A549 (cell line): ENCODE measurements at regions not wholly inside any gene's neighbourhood (a gene's known extent, or its start where the extent isn't known, plus 50 kb on each side); places are given as distances from the start of the nearest gene placed in this dataset.
"Not testable (repeated sequence)": the region's sequence is repeated elsewhere in the genome, so short reads cannot be mapped to it uniquely, and the experiment has no call there.

Source experiments
- ATAC-seq, 2 experiments: fragments of 200-7000 bp in 1 of 2; fragments of >200 bp in 1 of 2; cut with Nextera tagmentation in 1 of 2; cut with Tn5 transposase in 1 of 2; 3 replicates each; pipeline versions ENCODE4 v1.8.0 to v1.9.1; 2018 to 2020; ENCODE audit warnings: mild to moderate bottlenecking in 1 of 2, moderate library complexity in 1 of 2
- CTCF ChIA-PET: fragments of 300-600 bp; sonication (Branson Sonifier 250); formaldehyde crosslinking; extraction: SDS; loops from one replicate; lab custom pipeline; 2021; ENCODE audit warnings: antibody characterized with exemption, inconsistent platforms; lab: Yijun Ruan, JAX
- POLR2A ChIA-PET: fragments of 350-600 bp; formaldehyde crosslinking; extraction: SDS; loops from one replicate; lab custom pipeline; 2021; ENCODE audit warnings: antibody characterized with exemption, inconsistent platforms; lab: Yijun Ruan, JAX
- DNase-seq, 2 experiments: peaks; one replicate each; pipeline versions ENCODE4 v3.0.0 to v3.0.0-alpha.2; 2011 to 2016; ENCODE audit warnings: low read depth in 1 of 2, low spot score in 1 of 2
- FAIRE-seq: peaks from 2 replicates; lab custom pipeline; 2011; peaks lifted over from hg19 to GRCh38; lab: Jason Lieb, UNC
- H3K27ac ChIP-seq, 2 experiments: fragments of >200 bp; sonication (Bioruptor Twin); formaldehyde crosslinking; 3 replicates each; pipeline ENCODE4 v1.5.1; 2016 to 2017
- H3K4me1 ChIP-seq: fragments of >200 bp; sonication (Bioruptor Twin); formaldehyde crosslinking; 3 replicates; pipeline ENCODE4 v1.6.1; 2016
- H3K4me2 ChIP-seq: fragments of >200 bp; sonication (Bioruptor Twin); formaldehyde crosslinking; 3 replicates; pipeline ENCODE4 v1.6.1; 2016
- H3K4me3 ChIP-seq: fragments of >200 bp; sonication (Bioruptor Twin); formaldehyde crosslinking; 3 replicates; pipeline ENCODE4 v1.5.1; 2016
- H3K9me3 ChIP-seq: fragments of >200 bp; sonication (Bioruptor Twin); formaldehyde crosslinking; 3 replicates; pipeline ENCODE4 v1.6.1; 2016
- WGBS: methylation state at CpG from one replicate; pipeline ENCODE4 v1.1.6; 2017; ENCODE audit errors: missing lambda C conversion rate; 5-methylcytosine and 5-hydroxymethylcytosine counted together

DNA sequence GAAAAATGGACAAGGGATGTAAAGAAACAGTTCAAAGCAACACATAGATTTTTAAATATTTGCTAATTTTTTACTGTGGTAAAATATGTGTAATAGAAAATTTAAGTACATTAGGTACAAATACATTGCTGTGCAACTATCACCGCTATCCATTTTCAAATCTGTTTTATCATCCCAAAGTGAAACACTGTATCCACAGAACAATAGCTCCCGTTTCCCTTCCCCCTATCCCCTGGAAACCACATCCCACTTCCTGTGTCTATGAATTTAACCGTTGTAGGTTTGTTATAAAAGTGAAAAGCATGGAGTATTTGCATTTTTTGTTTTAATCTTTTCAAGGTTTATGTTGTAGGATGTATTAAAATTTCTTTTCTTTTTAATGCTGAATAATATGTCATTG lies 152.9 kb upstream of the HSFY1 start:
- H3K4me1 ChIP-seq, CTCF ChIA-PET, DNase-seq, H3K9me3 ChIP-seq, H3K4me3 ChIP-seq, H3K27ac ChIP-seq, POLR2A ChIA-PET, FAIRE-seq, H3K4me2 ChIP-seq, ATAC-seq: not testable (repeated sequence)
- no CpG with 5 or more reads among the region's 3 CpGs for WGBS

GRCh38 chrY:18420846-18421245 lies 125.7 kb upstream of the HSFY1 start:
- CTCF ChIA-PET, ATAC-seq, H3K4me1 ChIP-seq, POLR2A ChIA-PET, H3K27ac ChIP-seq, H3K4me3 ChIP-seq, FAIRE-seq, H3K4me2 ChIP-seq, H3K9me3 ChIP-seq, DNase-seq: not testable (repeated sequence)

DNA sequence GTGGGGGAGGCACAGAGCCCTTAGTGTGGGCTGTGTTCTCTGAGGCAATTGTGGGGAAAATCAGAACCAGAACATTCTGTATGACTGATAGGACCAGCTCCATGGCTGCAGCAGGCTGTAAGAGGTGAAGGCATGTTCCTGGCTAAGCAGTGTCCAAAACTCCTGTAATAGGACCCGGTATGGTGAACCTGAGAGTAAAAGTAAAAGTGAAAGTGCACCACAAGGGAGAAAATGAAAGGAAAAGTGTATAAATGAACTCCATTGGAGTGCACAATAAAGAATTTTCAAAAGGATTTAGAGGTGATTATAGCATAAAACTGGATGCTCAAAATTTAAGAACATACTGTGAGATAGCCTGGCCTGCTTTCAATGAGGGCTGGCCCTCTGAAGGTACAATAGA lies 125.1 kb upstream of the HSFY1 start:
- WGBS: no CpG with 5 or more reads among the region's 1 CpG
- H3K9me3 ChIP-seq, H3K4me1 ChIP-seq, DNase-seq, CTCF ChIA-PET, H3K4me3 ChIP-seq, FAIRE-seq, POLR2A ChIA-PET, ATAC-seq, H3K27ac ChIP-seq, H3K4me2 ChIP-seq: not testable (repeated sequence)

DNA sequence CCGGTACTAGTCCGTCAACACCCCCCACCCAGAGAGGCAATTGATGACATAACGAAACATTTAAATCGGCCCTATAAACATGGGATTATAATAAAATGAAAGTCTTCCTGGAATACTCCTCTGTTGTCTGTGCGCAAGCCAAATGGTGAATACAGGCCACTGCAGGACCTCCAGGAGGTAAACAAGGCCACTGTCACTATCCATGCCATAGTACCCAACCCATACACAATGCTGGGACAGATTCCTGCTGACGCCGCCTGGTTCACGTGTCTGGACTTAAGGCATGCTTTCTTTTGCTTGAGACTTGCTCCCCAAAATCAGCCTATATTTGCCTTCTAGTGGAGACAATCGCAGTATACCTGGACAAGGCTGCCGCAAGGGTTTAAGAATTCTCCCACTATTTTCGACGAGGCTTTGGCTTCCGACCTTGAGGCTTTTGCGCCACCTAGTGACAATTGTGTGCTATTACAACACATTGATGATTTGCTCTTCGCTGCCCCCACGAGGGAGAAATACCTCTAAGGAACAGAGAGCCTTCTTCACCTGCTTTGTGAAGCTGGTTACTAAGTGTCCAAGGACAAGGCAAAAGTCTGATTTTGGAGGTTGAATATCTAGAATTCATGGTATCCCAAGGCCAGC lies 122.4 kb upstream of the HSFY1 start:
- WGBS: no CpG with 5 or more reads among the region's 16 CpGs
- H3K9me3 ChIP-seq, POLR2A ChIA-PET, DNase-seq, H3K27ac ChIP-seq, CTCF ChIA-PET, H3K4me2 ChIP-seq, H3K4me1 ChIP-seq, H3K4me3 ChIP-seq: not testable (repeated sequence)
- FAIRE-seq (peak; percentile 91), ATAC-seq (peak; percentile 64 to 70; a peak in 5 of 6 replicates)

GRCh38 chrY:18433540-18433939 lies 113.0 kb upstream of the HSFY1 start:
- ATAC-seq, CTCF ChIA-PET: not testable (repeated sequence)
- no CpG with 5 or more reads among the region's 3 CpGs for WGBS

DNA sequence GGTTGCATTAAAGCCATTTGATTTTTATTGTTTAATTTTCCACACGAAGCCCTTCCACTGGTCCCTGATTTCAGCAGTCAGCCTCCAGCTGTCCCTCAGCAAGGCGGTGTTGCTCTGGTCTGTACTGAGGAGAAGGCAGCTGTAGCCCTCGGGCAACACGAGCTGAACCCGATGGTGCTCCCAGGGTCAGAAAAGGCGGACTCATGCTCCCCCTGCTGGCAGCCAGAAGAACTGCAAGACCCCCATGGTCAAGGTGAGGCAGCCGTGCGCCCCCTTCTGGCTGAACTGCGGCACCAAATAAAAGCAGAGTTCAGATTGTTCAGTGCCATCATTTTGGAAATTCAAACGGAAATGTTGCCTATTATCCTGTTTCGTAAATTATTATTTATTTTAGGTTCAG lies 100.7 kb upstream of the HSFY1 start:
- POLR2A ChIA-PET, H3K9me3 ChIP-seq, H3K4me3 ChIP-seq, H3K27ac ChIP-seq, FAIRE-seq, DNase-seq, H3K4me2 ChIP-seq, H3K4me1 ChIP-seq, CTCF ChIA-PET: not testable (repeated sequence)
- WGBS: no CpG with 5 or more reads among the region's 11 CpGs
- ATAC-seq: peak; percentile 68 to 73; a peak in 5 of 6 replicates

More at GRCh38 chrY:18433540-18433939, 113.0 kb upstream of the HSFY1 start:
- H3K4me3 ChIP-seq, POLR2A ChIA-PET, H3K4me1 ChIP-seq, H3K4me2 ChIP-seq, H3K9me3 ChIP-seq, DNase-seq, FAIRE-seq, H3K27ac ChIP-seq: not testable (repeated sequence)

GRCh38 chrY:18452815-18453214 lies 93.7 kb upstream of the HSFY1 start:
- H3K4me3 ChIP-seq, FAIRE-seq, H3K4me2 ChIP-seq, H3K9me3 ChIP-seq, H3K4me1 ChIP-seq, POLR2A ChIA-PET, CTCF ChIA-PET, H3K27ac ChIP-seq, ATAC-seq, DNase-seq: not testable (repeated sequence)
- 100% methylated on average over 1 of the region's 3 CpGs for WGBS

DNA sequence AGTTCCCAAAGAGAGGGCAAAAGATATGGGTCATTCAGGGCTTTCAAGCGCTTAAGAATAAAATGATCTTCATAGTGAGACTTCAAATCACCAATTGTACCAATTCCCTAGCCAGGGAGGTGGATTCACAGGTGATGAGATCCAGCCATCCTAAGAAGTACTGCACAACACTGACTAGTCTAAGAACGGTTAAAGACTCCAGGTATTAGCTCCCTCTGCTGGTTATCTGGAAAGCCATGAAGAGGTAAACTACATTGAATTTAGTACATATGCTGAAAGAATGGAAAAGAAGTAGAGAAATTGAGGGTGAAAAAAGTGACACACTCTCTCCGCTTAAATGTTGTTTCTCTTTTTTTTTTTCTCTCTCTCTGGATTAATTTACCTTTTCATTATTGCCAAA lies 87.4 kb upstream of the HSFY1 start:
- WGBS: no CpG with 5 or more reads among the region's 3 CpGs

DNA sequence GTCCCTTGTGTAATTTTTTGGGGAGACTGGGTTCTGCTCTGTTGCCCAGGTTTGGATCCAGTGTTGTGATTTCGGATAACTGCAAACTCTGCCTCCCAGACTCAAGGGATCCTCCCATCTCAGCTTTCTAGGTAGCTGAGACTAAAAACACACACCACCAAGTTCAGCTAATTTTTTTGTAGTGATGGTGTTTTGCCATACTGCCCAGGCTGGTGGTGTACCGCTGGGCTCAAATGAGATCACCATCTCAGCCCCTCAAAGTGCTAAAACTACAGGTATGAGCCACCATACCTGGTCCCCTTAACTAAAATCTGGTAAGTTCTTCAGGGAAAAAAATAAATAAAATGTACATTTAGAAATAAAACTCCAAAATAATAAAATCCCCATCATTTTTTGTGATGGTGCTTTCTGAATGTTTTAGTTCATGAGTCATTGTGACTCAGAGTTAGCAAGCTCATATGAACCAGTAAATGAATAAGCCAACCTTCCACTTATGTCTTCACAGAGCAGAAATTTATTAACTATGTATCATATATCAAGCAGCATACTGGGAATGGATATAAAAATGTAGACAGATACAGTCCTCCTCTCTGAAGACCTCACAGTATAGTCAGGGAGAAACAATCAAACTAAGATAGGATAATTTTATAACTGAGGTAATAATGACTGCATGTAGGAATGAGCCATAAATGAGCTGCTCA lies 85.2 kb upstream of the HSFY1 start:
- POLR2A ChIA-PET, DNase-seq, H3K4me2 ChIP-seq, H3K4me1 ChIP-seq, H3K4me3 ChIP-seq, H3K27ac ChIP-seq, CTCF ChIA-PET, H3K9me3 ChIP-seq: not testable (repeated sequence)
- WGBS: no CpG with 5 or more reads among the region's 2 CpGs
- ATAC-seq (peak; percentile 73 to 79), FAIRE-seq (peak; percentile 43)

More for the DNA sequence above, 87.4 kb upstream of the HSFY1 start:
- H3K4me3 ChIP-seq, POLR2A ChIA-PET, H3K4me2 ChIP-seq, H3K9me3 ChIP-seq, DNase-seq, H3K27ac ChIP-seq, CTCF ChIA-PET, FAIRE-seq, H3K4me1 ChIP-seq: not testable (repeated sequence)
- peak; percentile 73 to 74; a peak in 3 of 6 replicates for ATAC-seq

DNA sequence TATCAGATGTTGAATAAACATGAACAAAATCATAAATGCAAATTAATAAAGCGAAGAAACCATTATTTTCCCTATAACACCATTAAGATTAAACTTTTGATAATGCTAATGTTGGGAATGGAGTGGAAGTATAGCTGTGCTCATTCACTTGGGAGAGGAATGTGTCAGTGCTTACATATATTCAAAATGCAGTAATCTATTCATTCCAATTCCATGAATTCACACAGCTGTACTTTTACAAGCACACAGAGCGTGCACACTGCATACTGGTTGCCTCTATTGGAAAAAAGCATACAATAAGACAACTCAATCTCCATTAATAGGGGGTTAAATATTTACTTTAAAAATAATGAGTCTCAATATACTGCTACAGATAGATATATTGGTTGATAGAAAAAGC lies 81.7 kb upstream of the HSFY1 start:
- ATAC-seq, CTCF ChIA-PET, H3K9me3 ChIP-seq, H3K4me1 ChIP-seq, FAIRE-seq, H3K4me3 ChIP-seq, H3K27ac ChIP-seq, POLR2A ChIA-PET, DNase-seq, H3K4me2 ChIP-seq: not testable (repeated sequence)
- WGBS: no CpG with 5 or more reads among the region's 2 CpGs

- WGBS: no CpG with 5 or more reads among the region's 4 CpGs
- H3K4me1 ChIP-seq, H3K9me3 ChIP-seq, H3K4me3 ChIP-seq, DNase-seq, H3K4me2 ChIP-seq, H3K27ac ChIP-seq, FAIRE-seq, ATAC-seq, POLR2A ChIA-PET, CTCF ChIA-PET: not testable (repeated sequence)
Observed at GRCh38 chrY:18466661-18467060, 79.9 kb upstream of the HSFY1 start.
